NB4 (cell line): ENCODE measurements at regions not wholly inside any gene's neighbourhood (a gene's known extent, or its start where the extent isn't known, plus 50 kb on each side); places are given as distances from the start of the nearest gene placed in this dataset.

Source experiments
- MYC ChIP-seq: IDR thresholded peaks from 2 replicates; pipeline ENCODE4 v1.6.1; 2011; ENCODE audit warnings: low read depth, low read length
- POLR2A ChIP-seq: IDR thresholded peaks from 2 replicates; pipeline ENCODE4 v1.6.1; 2011; ENCODE audit warnings: mild to moderate bottlenecking; ENCODE audit not compliant: insufficient read length; ENCODE audit errors: extremely low read depth
- TF ChIP-seq, protein P1 (sequence below): IDR thresholded peaks from one replicate; pipeline ENCODE4 v1.5.1; 2012; ENCODE audit warnings: low read depth, low read length
- TF ChIP-seq, protein P2 (sequence below): IDR thresholded peaks from 2 replicates; pipeline ENCODE4 v1.6.1; 2011; ENCODE audit warnings: low read depth, low read length

DNA sequence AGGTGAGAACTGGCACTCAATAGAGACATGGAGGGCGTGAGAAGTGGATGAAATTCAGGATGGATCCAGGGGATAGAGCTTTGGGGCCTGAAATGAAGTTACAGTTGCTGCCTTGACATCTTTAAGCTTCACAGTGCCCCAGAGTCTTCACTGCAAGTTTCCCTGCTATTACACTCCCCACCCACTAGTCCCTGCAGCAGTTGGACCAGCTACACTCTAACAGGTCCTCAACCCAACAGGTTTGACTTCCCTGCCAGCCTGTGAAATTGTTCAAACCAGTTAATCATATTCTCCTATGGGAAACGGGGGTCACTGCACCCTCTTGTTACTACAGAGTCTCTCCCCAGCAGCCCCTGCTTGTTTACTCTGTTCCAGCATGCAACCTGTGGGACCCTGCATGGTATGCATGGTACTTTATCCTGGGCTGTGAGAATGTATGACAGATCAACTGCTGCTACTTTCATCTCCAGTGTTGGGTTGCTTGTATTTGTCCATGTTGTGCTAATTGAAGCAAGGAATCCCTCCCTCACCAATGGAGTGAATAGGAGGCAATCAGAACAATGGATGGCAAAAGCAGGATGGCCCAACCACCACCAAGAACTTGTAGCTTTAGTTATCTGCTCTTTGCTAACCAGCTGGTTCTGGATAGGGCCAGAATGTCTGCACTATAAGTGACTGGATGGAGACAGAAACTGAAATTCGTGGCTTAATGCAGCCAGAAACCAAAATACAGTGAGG, 314.2 kb downstream of the OLFM4 start:
- TF ChIP-seq MYC (no peak), POLR2A (no peak)
- TF ChIP-seq, protein P1, sequence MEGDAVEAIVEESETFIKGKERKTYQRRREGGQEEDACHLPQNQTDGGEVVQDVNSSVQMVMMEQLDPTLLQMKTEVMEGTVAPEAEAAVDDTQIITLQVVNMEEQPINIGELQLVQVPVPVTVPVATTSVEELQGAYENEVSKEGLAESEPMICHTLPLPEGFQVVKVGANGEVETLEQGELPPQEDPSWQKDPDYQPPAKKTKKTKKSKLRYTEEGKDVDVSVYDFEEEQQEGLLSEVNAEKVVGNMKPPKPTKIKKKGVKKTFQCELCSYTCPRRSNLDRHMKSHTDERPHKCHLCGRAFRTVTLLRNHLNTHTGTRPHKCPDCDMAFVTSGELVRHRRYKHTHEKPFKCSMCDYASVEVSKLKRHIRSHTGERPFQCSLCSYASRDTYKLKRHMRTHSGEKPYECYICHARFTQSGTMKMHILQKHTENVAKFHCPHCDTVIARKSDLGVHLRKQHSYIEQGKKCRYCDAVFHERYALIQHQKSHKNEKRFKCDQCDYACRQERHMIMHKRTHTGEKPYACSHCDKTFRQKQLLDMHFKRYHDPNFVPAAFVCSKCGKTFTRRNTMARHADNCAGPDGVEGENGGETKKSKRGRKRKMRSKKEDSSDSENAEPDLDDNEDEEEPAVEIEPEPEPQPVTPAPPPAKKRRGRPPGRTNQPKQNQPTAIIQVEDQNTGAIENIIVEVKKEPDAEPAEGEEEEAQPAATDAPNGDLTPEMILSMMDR: no peak
- TF ChIP-seq, protein P2, sequence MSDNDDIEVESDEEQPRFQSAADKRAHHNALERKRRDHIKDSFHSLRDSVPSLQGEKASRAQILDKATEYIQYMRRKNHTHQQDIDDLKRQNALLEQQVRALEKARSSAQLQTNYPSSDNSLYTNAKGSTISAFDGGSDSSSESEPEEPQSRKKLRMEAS: no peak
